IMR-90 (cell line): ENCODE measurements at regions not wholly inside any gene's neighbourhood (a gene's known extent, or its start where the extent isn't known, plus 50 kb on each side); places are given as distances from the start of the nearest gene placed in this dataset.

ENCODE experiments used
- ATAC-seq: fragments of 200-7000 bp; cut with Tn5 transposase; 2 replicates; pipeline ENCODE4 v1.9.1; 2020; ENCODE audit warnings: low read depth, mild to moderate bottlenecking, moderate library complexity
- BruUV-seq: library from RNA; stranded (reverse); fragments of 400-500 nt; replicated peaks from 2 replicates; lab custom pipeline; 2021; lab: Mats Ljungman, UMichigan
- CTCF ChIA-PET: fragments of 300-600 bp; formaldehyde crosslinking; extraction: SDS; loops from one replicate; lab custom pipeline; 2021; ENCODE audit warnings: antibody characterized with exemption; lab: Yijun Ruan, JAX
- POLR2A ChIA-PET: fragments of 300-600 bp; sonication (Branson Sonifier 250); formaldehyde crosslinking; loops from one replicate; lab custom pipeline; 2022; ENCODE audit warnings: antibody characterized with exemption; ENCODE audit not compliant: unreplicated experiment; lab: Charles Lee
- DNase-seq: peaks from one replicate; pipeline ENCODE4 v3.0.0; 2013
- H2AFZ ChIP-seq: replicated peaks from 2 replicates; pipeline ENCODE3; 2013; ENCODE audit warnings: low read length, mild to moderate bottlenecking; ENCODE audit not compliant: poor library complexity
- H2AK5ac ChIP-seq: 2 replicates; pipeline ENCODE4 v1.6.1; 2013; ENCODE audit warnings: low read depth, low read length, inconsistent platforms
- H2AK9ac ChIP-seq: replicated peaks from 2 replicates; pipeline ENCODE3; 2013; ENCODE audit warnings: mild to moderate bottlenecking, low read depth, low read length, moderate library complexity; ENCODE audit not compliant: poor library complexity
- H2BK120ac ChIP-seq: 2 replicates; pipeline ENCODE4 v1.6.1; 2013; ENCODE audit warnings: low read depth, low read length, inconsistent platforms
- H2BK15ac ChIP-seq: 3 replicates; pipeline ENCODE4 v1.6.1; 2013; ENCODE audit warnings: low read depth, low read length, inconsistent platforms
- H2BK20ac ChIP-seq: 2 replicates; pipeline ENCODE4 v1.6.1; 2013; ENCODE audit warnings: low read depth, mild to moderate bottlenecking, inconsistent platforms, low read length, moderate library complexity
- H2BK5ac ChIP-seq: 2 replicates; pipeline ENCODE4 v1.6.1; 2013; ENCODE audit warnings: mild to moderate bottlenecking, low read depth, low read length, inconsistent platforms; ENCODE audit not compliant: poor library complexity, severe bottlenecking
- H3K14ac ChIP-seq: replicated peaks from 2 replicates; pipeline ENCODE4 v1.6.1; 2013; ENCODE audit warnings: low read depth, low read length, inconsistent platforms
- H3K18ac ChIP-seq: 2 replicates; pipeline ENCODE4 v1.6.1; 2013; ENCODE audit warnings: low read depth, low read length, control low read depth
- H3K23ac ChIP-seq: 2 replicates; pipeline ENCODE4 v1.6.1; 2013; ENCODE audit warnings: low read depth, low read length, inconsistent platforms
- H3K27ac ChIP-seq: 2 replicates; pipeline ENCODE4 v1.5.1; 2013; ENCODE audit warnings: mild to moderate bottlenecking, control low read depth, low read length; ENCODE audit not compliant: insufficient read depth
- H3K27me3 ChIP-seq: 2 replicates; pipeline ENCODE4 v1.6.1; 2013; ENCODE audit warnings: low read length; ENCODE audit not compliant: control insufficient read depth, insufficient read depth
- H3K36me3 ChIP-seq: 2 replicates; pipeline ENCODE4 v1.6.1; 2013; ENCODE audit warnings: low read length, mixed read lengths; ENCODE audit not compliant: control insufficient read depth, insufficient read depth
- H3K4ac ChIP-seq: 2 replicates; pipeline ENCODE4 v1.6.1; 2013; ENCODE audit warnings: low read depth, low read length, inconsistent platforms
- H3K4me1 ChIP-seq: 2 replicates; pipeline ENCODE4 v1.6.1; 2013; ENCODE audit warnings: low read length, mixed read lengths; ENCODE audit not compliant: control insufficient read depth, insufficient read depth
- H3K4me2 ChIP-seq: 2 replicates; pipeline ENCODE4 v1.6.1; 2013; ENCODE audit warnings: low read depth, mild to moderate bottlenecking, control low read depth, low read length, moderate library complexity
- H3K4me3 ChIP-seq: 2 replicates; pipeline ENCODE4 v1.5.1; 2013; ENCODE audit warnings: low read depth, mild to moderate bottlenecking, control low read depth, low read length, moderate library complexity; ENCODE audit not compliant: insufficient read depth
- H3K56ac ChIP-seq: 2 replicates; pipeline ENCODE4 v1.6.1; 2013; ENCODE audit warnings: low read length, inconsistent platforms; ENCODE audit not compliant: insufficient read depth; ENCODE audit errors: extremely low read depth
- H3K79me1 ChIP-seq, 2 experiments: 2 replicates each; pipeline ENCODE4 v1.6.1; 2013; ENCODE audit warnings: low read length in 2 of 2, inconsistent platforms in 1 of 2, low read depth in 1 of 2
- H3K9ac ChIP-seq: 2 replicates; pipeline ENCODE4 v1.6.1; 2013; ENCODE audit warnings: low read depth, low read length, control low read depth
- H3K9me1 ChIP-seq: 2 replicates; pipeline ENCODE4 v1.6.1; 2013; ENCODE audit warnings: low read length, inconsistent platforms; ENCODE audit not compliant: insufficient read depth
- H3K9me3 ChIP-seq: 2 replicates; pipeline ENCODE4 v1.6.1; 2013; ENCODE audit warnings: low read length; ENCODE audit not compliant: control insufficient read depth, insufficient read depth
- H4K20me1 ChIP-seq: 2 replicates; pipeline ENCODE4 v1.6.1; 2013; ENCODE audit warnings: low read length, inconsistent platforms; ENCODE audit not compliant: insufficient read depth
- H4K5ac ChIP-seq: 2 replicates; pipeline ENCODE4 v1.6.1; 2013; ENCODE audit warnings: mild to moderate bottlenecking, low read depth, low read length, control low read depth
- H4K8ac ChIP-seq, 2 experiments: 2 replicates each; pipeline ENCODE4 v1.6.1; 2013; ENCODE audit warnings: low read depth in 2 of 2, low read length in 2 of 2, control low read depth in 1 of 2, inconsistent platforms in 1 of 2
- H4K91ac ChIP-seq: 2 replicates; pipeline ENCODE4 v1.6.1; 2013; ENCODE audit warnings: low read depth, low read length, inconsistent platforms; ENCODE audit not compliant: insufficient read depth
- BHLHE40 ChIP-seq: fragments of 150-350 bp; IDR thresholded peaks from 2 replicates; pipeline ENCODE4 v1.6.1; 2016; ENCODE audit warnings: mild to moderate bottlenecking, low read depth, low read length
- CEBPB ChIP-seq: IDR thresholded peaks from 2 replicates; pipeline ENCODE4 v1.6.1; 2012; ENCODE audit warnings: low read depth, low read length, improper control_type of control experiment
- CHD1 ChIP-seq: IDR thresholded peaks from 2 replicates; pipeline ENCODE4 v1.6.1; 2012; ENCODE audit warnings: low read depth, low read length, improper control_type of control experiment
- FOS ChIP-seq: fragments of 150-350 bp; IDR thresholded peaks from 2 replicates; pipeline ENCODE4 v1.6.1; 2016; ENCODE audit warnings: low read depth, low read length
- MAFK ChIP-seq: IDR thresholded peaks from 2 replicates; pipeline ENCODE4 v1.6.1; 2012; ENCODE audit warnings: low read depth, low read length, improper control_type of control experiment
- NFE2L2 ChIP-seq: fragments of 150-350 bp; IDR thresholded peaks from 2 replicates; pipeline ENCODE4 v1.6.1; 2016; ENCODE audit warnings: low read depth, mild to moderate bottlenecking, low read length
- RAD21 ChIP-seq: IDR thresholded peaks from 2 replicates; pipeline ENCODE4 v1.6.1; 2012; ENCODE audit warnings: low read length, improper control_type of control experiment
- RCOR1 ChIP-seq: IDR thresholded peaks from 2 replicates; pipeline ENCODE4 v1.6.1; 2012; ENCODE audit warnings: mild to moderate bottlenecking, low read length, improper control_type of control experiment; ENCODE audit not compliant: insufficient replicate concordance
- RFX5 ChIP-seq: IDR thresholded peaks from 2 replicates; pipeline ENCODE4 v1.8.0; 2012; ENCODE audit warnings: low read depth, mild to moderate bottlenecking, low read length, moderate library complexity
- SMC3 ChIP-seq: fragments of 150-350 bp; IDR thresholded peaks from 2 replicates; pipeline ENCODE4 v1.6.1; 2016; ENCODE audit warnings: low read depth, mild to moderate bottlenecking, antibody characterized with exemption, low read length, moderate library complexity
- WGBS, 2 experiments: methylation state at CpG; one replicate each; pipeline versions ENCODE4 v1.1.5 to v1.1.7; 2013; ENCODE audit warnings: missing lambda C conversion rate in 2 of 2; ENCODE audit not compliant: insufficient read length in 1 of 2; ENCODE audit errors: extremely low coverage in 2 of 2; 5-methylcytosine and 5-hydroxymethylcytosine counted together
- dilution Hi-C: fragments of 300-500 bp; cut with HindIII; formaldehyde crosslinking; loops from one replicate; pipeline ENCODE4 v1.14.3; 2018; ENCODE audit warnings: low sequenced_read_pairs; ENCODE audit not compliant: unreplicated experiment
- in situ Hi-C: fragments of 300-500 bp; cut with MboI; formaldehyde crosslinking; loops from 3 replicates; pipeline ENCODE4 v1.14.3; 2019; ENCODE audit warnings: low sequenced_read_pairs, inconsistent platforms, mixed read lengths
- intact Hi-C: fragments of 100-400 bp; cut with micrococcal nuclease; formaldehyde crosslinking; loops from 2 replicates; pipeline ENCODE4 v1.10.0; 2022
- TF ChIP-seq, protein P1 (sequence below): fragments of 150-350 bp; IDR thresholded peaks from 2 replicates; pipeline ENCODE4 v1.6.1; 2016; ENCODE audit warnings: low read depth, mild to moderate bottlenecking, low read length, moderate library complexity, borderline replicate concordance
- TF ChIP-seq, protein P2 (sequence below): conservative IDR thresholded peaks from 2 replicates; pipeline ENCODE4 v1.5.1; 2012; ENCODE audit warnings: mild to moderate bottlenecking, low read depth, low read length, improper control_type of control experiment
- TF ChIP-seq, protein P3 (sequence below): fragments of 150-350 bp; IDR thresholded peaks from 2 replicates; pipeline ENCODE4 v1.6.1; 2017; ENCODE audit warnings: mild to moderate bottlenecking, antibody characterized with exemption, low read length, low read depth

DNA sequence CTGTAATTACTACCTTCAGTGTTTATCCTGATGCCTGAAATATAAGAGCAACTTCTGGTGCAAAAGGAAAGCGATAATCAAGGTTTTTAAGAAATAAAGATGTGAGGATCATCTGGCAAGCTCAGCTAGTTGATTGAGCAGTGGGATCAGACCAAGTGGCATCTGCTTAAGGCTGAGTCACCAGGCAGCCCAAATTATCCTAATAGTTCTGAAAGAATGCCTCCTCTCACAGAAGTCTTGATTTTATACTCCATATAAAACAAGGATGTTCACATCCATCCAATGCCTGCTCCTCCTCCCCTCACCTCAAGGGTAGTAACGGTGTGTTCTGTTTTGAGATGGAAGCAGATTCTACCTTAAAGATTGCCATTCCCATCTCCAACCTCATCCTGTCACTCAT, 134.5 kb upstream of the RASGEF1B start:
- H3K36me3 ChIP-seq, result no peaks in the 10 kb centered on the region
- no peak overlapping the region for H4K8ac ChIP-seq
- H3K9me3 ChIP-seq, result no peaks in the 10 kb centered on the region
- intact Hi-C loops (no loop called here), dilution Hi-C loops (no loop called here), in situ Hi-C loops (no loop called here)
- H2BK5ac ChIP-seq, result no peak overlapping the region
- H4K91ac ChIP-seq, result no peak overlapping the region
- H2BK15ac ChIP-seq, result no peak overlapping the region
- H3K4me3 ChIP-seq, result no peak overlapping the region
- no peak overlapping the region for H3K23ac ChIP-seq
- no TSS peak for BruUV-seq
- no peak overlapping the region for H3K18ac ChIP-seq
- H4K5ac ChIP-seq, result no peak overlapping the region
- no peak overlapping the region for H2AFZ ChIP-seq
- ChIA-PET POLR2A (no interaction called here), CTCF (no interaction called here)
- no peak overlapping the region for H3K27ac ChIP-seq
- H3K9me1 ChIP-seq, result no peaks in the 10 kb centered on the region
- H2BK120ac ChIP-seq, result no peak overlapping the region
- no peak overlapping the region for H3K4ac ChIP-seq
- no peaks in the 10 kb centered on the region for H4K20me1 ChIP-seq
- H3K4me2 ChIP-seq, result no peak overlapping the region
- H3K4me1 ChIP-seq, result no peaks in the 10 kb centered on the region
- TF ChIP-seq SMC3 (no peak), RFX5 (no peak), CEBPB (no peak), FOS (no peak), RCOR1 (no peak), NFE2L2 (no peak), RAD21 (no peak), BHLHE40 (no peak), CHD1 (no peak), MAFK (no peak)
- TF ChIP-seq, protein P1, sequence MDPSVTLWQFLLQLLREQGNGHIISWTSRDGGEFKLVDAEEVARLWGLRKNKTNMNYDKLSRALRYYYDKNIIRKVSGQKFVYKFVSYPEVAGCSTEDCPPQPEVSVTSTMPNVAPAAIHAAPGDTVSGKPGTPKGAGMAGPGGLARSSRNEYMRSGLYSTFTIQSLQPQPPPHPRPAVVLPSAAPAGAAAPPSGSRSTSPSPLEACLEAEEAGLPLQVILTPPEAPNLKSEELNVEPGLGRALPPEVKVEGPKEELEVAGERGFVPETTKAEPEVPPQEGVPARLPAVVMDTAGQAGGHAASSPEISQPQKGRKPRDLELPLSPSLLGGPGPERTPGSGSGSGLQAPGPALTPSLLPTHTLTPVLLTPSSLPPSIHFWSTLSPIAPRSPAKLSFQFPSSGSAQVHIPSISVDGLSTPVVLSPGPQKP, result no peak
- TF ChIP-seq, protein P2, sequence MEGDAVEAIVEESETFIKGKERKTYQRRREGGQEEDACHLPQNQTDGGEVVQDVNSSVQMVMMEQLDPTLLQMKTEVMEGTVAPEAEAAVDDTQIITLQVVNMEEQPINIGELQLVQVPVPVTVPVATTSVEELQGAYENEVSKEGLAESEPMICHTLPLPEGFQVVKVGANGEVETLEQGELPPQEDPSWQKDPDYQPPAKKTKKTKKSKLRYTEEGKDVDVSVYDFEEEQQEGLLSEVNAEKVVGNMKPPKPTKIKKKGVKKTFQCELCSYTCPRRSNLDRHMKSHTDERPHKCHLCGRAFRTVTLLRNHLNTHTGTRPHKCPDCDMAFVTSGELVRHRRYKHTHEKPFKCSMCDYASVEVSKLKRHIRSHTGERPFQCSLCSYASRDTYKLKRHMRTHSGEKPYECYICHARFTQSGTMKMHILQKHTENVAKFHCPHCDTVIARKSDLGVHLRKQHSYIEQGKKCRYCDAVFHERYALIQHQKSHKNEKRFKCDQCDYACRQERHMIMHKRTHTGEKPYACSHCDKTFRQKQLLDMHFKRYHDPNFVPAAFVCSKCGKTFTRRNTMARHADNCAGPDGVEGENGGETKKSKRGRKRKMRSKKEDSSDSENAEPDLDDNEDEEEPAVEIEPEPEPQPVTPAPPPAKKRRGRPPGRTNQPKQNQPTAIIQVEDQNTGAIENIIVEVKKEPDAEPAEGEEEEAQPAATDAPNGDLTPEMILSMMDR, result no peak
- TF ChIP-seq, protein P3, sequence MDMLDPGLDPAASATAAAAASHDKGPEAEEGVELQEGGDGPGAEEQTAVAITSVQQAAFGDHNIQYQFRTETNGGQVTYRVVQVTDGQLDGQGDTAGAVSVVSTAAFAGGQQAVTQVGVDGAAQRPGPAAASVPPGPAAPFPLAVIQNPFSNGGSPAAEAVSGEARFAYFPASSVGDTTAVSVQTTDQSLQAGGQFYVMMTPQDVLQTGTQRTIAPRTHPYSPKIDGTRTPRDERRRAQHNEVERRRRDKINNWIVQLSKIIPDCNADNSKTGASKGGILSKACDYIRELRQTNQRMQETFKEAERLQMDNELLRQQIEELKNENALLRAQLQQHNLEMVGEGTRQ, result no peak
- H2AK5ac ChIP-seq, result no peak overlapping the region
- no peak overlapping the region for H2AK9ac ChIP-seq
- WGBS, 2 experiments, result no CpG with 5 or more reads among the region's 2 CpGs
- H3K27me3 ChIP-seq, result no peaks in the 10 kb centered on the region
- H2BK20ac ChIP-seq, result no peak overlapping the region
- H3K56ac ChIP-seq, result no peak overlapping the region
- no peak overlapping the region for H3K9ac ChIP-seq
- no peak for DNase-seq
- H3K14ac ChIP-seq, result no peak overlapping the region
- ATAC-seq, result no peak
- H3K79me1 ChIP-seq, result no peaks in the 10 kb centered on the region
